22Rv1 (cell line): ENCODE measurements at regions not wholly inside any gene's neighbourhood (a gene's known extent, or its start where the extent isn't known, plus 50 kb on each side); places are given as distances from the start of the nearest gene placed in this dataset.

Experiments
- CTCF ChIP-seq: fragments of 450-650 bp; IDR thresholded peaks from 2 replicates; pipeline ENCODE4 v1.5.1; 2017; ENCODE audit warnings: mild to moderate bottlenecking
- ZFX ChIP-seq: fragments of 450-650 bp; IDR thresholded peaks from 2 replicates; pipeline ENCODE4 v1.6.1; 2017; ENCODE audit warnings: antibody characterized with exemption, borderline replicate concordance

GRCh38 chr13:90511903-90512302 lies 835.6 kb upstream of the MIR17HG start:
- TF ChIP-seq ZFX (no peak), CTCF (no peak)
